OCI-LY7 (cell line): ENCODE measurements at regions not wholly inside any gene's neighbourhood (a gene's known extent, or its start where the extent isn't known, plus 50 kb on each side); places are given as distances from the start of the nearest gene placed in this dataset.

ENCODE experiments used
- BruUV-seq: library from RNA; stranded (reverse); fragments of 400-500 nt; replicated peaks from 2 replicates; lab custom pipeline; 2021; lab: Mats Ljungman, UMichigan
- CTCF ChIA-PET: fragments of 300-600 bp; sonication (Branson Sonifier 250); formaldehyde crosslinking; loops from one replicate; lab custom pipeline; 2022; ENCODE audit warnings: antibody characterized with exemption; ENCODE audit not compliant: unreplicated experiment; lab: Charles Lee
- POLR2A ChIA-PET: fragments of 300-600 bp; sonication (Branson Sonifier 250); formaldehyde crosslinking; loops from one replicate; lab custom pipeline; 2022; ENCODE audit warnings: antibody characterized with exemption; lab: Charles Lee
- DNase-seq: peaks from one replicate; pipeline ENCODE4 v3.0.0-alpha.2; 2015; ENCODE audit warnings: low spot score
- H2AFZ ChIP-seq: fragments of 200-600 bp; sonication (generic), shearing (Covaris generic); 2 replicates; pipeline ENCODE4 v1.6.1; 2014; ENCODE audit warnings: mild to moderate bottlenecking, antibody characterized with exemption, low read length, moderate library complexity
- H3K27ac ChIP-seq: fragments of 200-600 bp; sonication (generic); 2 replicates; pipeline ENCODE4 v1.5.1; 2014; ENCODE audit warnings: mixed run types, low read depth, mild to moderate bottlenecking, moderate library complexity, low read length, inconsistent platforms; ENCODE audit not compliant: poor library complexity, severe bottlenecking
- H3K36me3 ChIP-seq: fragments of 200-600 bp; sonication (generic); 2 replicates; pipeline ENCODE4 v1.6.1; 2014; ENCODE audit warnings: mild to moderate bottlenecking, antibody characterized with exemption, low read length, moderate library complexity, mixed read lengths; ENCODE audit not compliant: insufficient read depth
- H3K4me1 ChIP-seq: fragments of 200-600 bp; sonication (generic); 2 replicates; pipeline ENCODE4 v1.5.1; 2014; ENCODE audit warnings: mild to moderate bottlenecking, low read length; ENCODE audit not compliant: insufficient read depth, poor library complexity, severe bottlenecking
- H3K4me2 ChIP-seq: fragments of 200-600 bp; sonication (generic); 2 replicates; pipeline ENCODE4 v1.6.1; 2014; ENCODE audit warnings: mild to moderate bottlenecking, low read length
- H3K4me3 ChIP-seq: fragments of 200-600 bp; sonication (generic); 2 replicates; pipeline ENCODE4 v1.5.1; 2014; ENCODE audit warnings: mild to moderate bottlenecking, low read depth, low read length; ENCODE audit not compliant: poor library complexity, severe bottlenecking
- H3K79me2 ChIP-seq: fragments of 200-600 bp; sonication (generic); 2 replicates; pipeline ENCODE4 v1.6.1; 2016; ENCODE audit warnings: low read depth, mild to moderate bottlenecking, low read length, moderate library complexity, mixed read lengths; ENCODE audit not compliant: insufficient read depth
- H3K9me2 ChIP-seq: fragments of 200-600 bp; sonication (generic); 2 replicates; pipeline ENCODE4 v1.6.1; 2016; ENCODE audit warnings: mild to moderate bottlenecking, low read length, mixed read lengths; ENCODE audit not compliant: insufficient read depth
- H3K9me3 ChIP-seq: fragments of 200-600 bp; sonication (generic); 2 replicates; pipeline ENCODE4 v1.6.1; 2014; ENCODE audit warnings: mild to moderate bottlenecking, mixed run types, low read length, mixed read lengths
- H4K20me1 ChIP-seq: fragments of 200-600 bp; sonication (generic); 2 replicates; pipeline ENCODE4 v1.6.1; 2014; ENCODE audit warnings: mild to moderate bottlenecking, antibody characterized with exemption, low read length, moderate library complexity, mixed read lengths; ENCODE audit not compliant: insufficient read depth
- CTCF ChIP-seq: fragments of 200-600 bp; sonication (generic); conservative IDR thresholded peaks from 2 replicates; pipeline ENCODE4 v1.5.1; 2014; ENCODE audit warnings: mild to moderate bottlenecking, antibody characterized with exemption, low read length, moderate library complexity, mixed read lengths
- EZH2phosphoT487 ChIP-seq: fragments of 200-600 bp; sonication (generic); IDR thresholded peaks from 2 replicates; pipeline ENCODE4 v1.6.1; 2018; ENCODE audit warnings: low read depth, borderline replicate concordance, mild to moderate bottlenecking, mixed run types, antibody characterized with exemption, low read length, moderate library complexity, mixed read lengths
- intact Hi-C: fragments of 100-400 bp; cut with micrococcal nuclease; formaldehyde crosslinking; loops from one replicate; pipeline ENCODE4 v1.10.0; 2022; ENCODE audit not compliant: unreplicated experiment

GRCh38 chr5:33271606-33272005 is 169.2 kb upstream of the TARS1 start:
- DNase-seq, result no peak

GRCh38 chr5:33272288-33272687 is 168.5 kb upstream of the TARS1 start:
- H3K9me3 ChIP-seq, result no peaks in the 10 kb centered on the region
- no peak overlapping the region for H3K27ac ChIP-seq
- no peak overlapping the region for H3K4me3 ChIP-seq
- intact Hi-C loops, result no loop called here
- H4K20me1 ChIP-seq, result no peaks in the 10 kb centered on the region
- no TSS peak for BruUV-seq
- no peaks in the 10 kb centered on the region for H3K79me2 ChIP-seq
- CTCF ChIA-PET, result no interaction called here
- H3K9me2 ChIP-seq, result no peaks in the 10 kb centered on the region
- DNase-seq, result no peak
- no peak overlapping the region for H2AFZ ChIP-seq
- H3K4me2 ChIP-seq, result no peak overlapping the region
- TF ChIP-seq CTCF, result no peak
- TF ChIP-seq EZH2phosphoT487, result no peak
- POLR2A ChIA-PET, result interaction anchor here (1.0 kb wide), 1 partner anchor 36 kb away, joined by 3 read pairs; no protein-coding TSS in a partner anchor
- H3K36me3 ChIP-seq, result no peaks in the 10 kb centered on the region
- H3K4me1 ChIP-seq, result peaks cover 6% of the 10 kb centered on the region

More at GRCh38 chr5:33271606-33272005, 169.2 kb upstream of the TARS1 start:
- Histone ChIP-seq H3K4me3 (no peak overlapping the region), H3K4me1 (peaks cover 6% of the 10 kb centered on the region), H3K9me3 (no peaks in the 10 kb centered on the region), H3K36me3 (no peaks in the 10 kb centered on the region), H2AFZ (no peak overlapping the region), H3K79me2 (no peaks in the 10 kb centered on the region), H3K9me2 (no peaks in the 10 kb centered on the region), H3K27ac (no peak overlapping the region), H4K20me1 (no peaks in the 10 kb centered on the region), H3K4me2 (no peak overlapping the region)
- TF ChIP-seq CTCF (no peak), EZH2phosphoT487 (no peak)
- intact Hi-C loops, result no loop called here
- CTCF ChIA-PET, result no interaction called here
- POLR2A ChIA-PET, result interaction anchor here (1.0 kb wide), 1 partner anchor 35 kb away, joined by 3 read pairs; no protein-coding TSS in a partner anchor
- BruUV-seq, result no TSS peak

GRCh38 chr5:33273985-33274384 is 166.8 kb upstream of the TARS1 start:
- Histone ChIP-seq H3K4me2 (no peak overlapping the region), H3K4me1 (peaks cover 6% of the 10 kb centered on the region), H2AFZ (peak overlapping the region; percentile 44; the same call in 1 of the 2 replicates), H3K36me3 (no peaks in the 10 kb centered on the region), H3K9me2 (no peaks in the 10 kb centered on the region), H3K27ac (no peak overlapping the region), H3K4me3 (no peak overlapping the region), H4K20me1 (no peaks in the 10 kb centered on the region), H3K9me3 (no peaks in the 10 kb centered on the region), H3K79me2 (no peaks in the 10 kb centered on the region)
- TF ChIP-seq CTCF (no peak), EZH2phosphoT487 (no peak)
- DNase-seq, result no peak
- CTCF ChIA-PET, result no interaction called here
- intact Hi-C loops, result no loop called here
- no TSS peak for BruUV-seq
- POLR2A ChIA-PET, result no interaction called here
